Thoracic aorta (tissue), 2 donors: ENCODE measurements at regions not wholly inside any gene's neighbourhood (a gene's known extent, or its start where the extent isn't known, plus 50 kb on each side); places are given as distances from the start of the nearest gene placed in this dataset.

Source experiments
- ATAC-seq: fragments of 150-250 bp; one replicate; pipeline ENCODE4 v1.8.0; 2017; ENCODE audit warnings: low read depth; ENCODE audit not compliant: insufficient number of reproducible peaks, low FRiP score
- DNase-seq: peaks from one replicate; pipeline ENCODE4 v3.0.0-alpha.2; 2020; ENCODE audit warnings: low spot score
- H3K27ac ChIP-seq, 2 donors: fragments of 200-600 bp; sonication (generic); 1 replicate in 1 of 2; 2 replicates in 1 of 2; pipeline ENCODE4 v1.5.1; 2016; ENCODE audit warnings: mild to moderate bottlenecking in 2 of 2, moderate library complexity in 2 of 2
- H3K27me3 ChIP-seq: fragments of 200-600 bp; sonication (generic); replicated peaks from 2 replicates; pipeline ENCODE4 v1.6.0; 2016; ENCODE audit warnings: mild to moderate bottlenecking; ENCODE audit not compliant: insufficient read depth
- H3K36me3 ChIP-seq: fragments of 200-600 bp; sonication (generic); one replicate; pipeline ENCODE4 v1.5.1; 2016
- H3K4me1 ChIP-seq, 2 donors: fragments of 200-600 bp; sonication (generic); 1 replicate in 1 of 2; 2 replicates in 1 of 2; pipeline versions ENCODE4 v1.5.1 to v1.6.0; 2016; ENCODE audit warnings: low read depth in 2 of 2, mild to moderate bottlenecking in 1 of 2; ENCODE audit not compliant: control insufficient read depth in 1 of 2
- H3K4me3 ChIP-seq: fragments of 200-600 bp; sonication (generic); 2 replicates; pipeline ENCODE4 v1.5.1; 2016; ENCODE audit warnings: mild to moderate bottlenecking
- H3K9me3 ChIP-seq: fragments of 200-600 bp; sonication (generic); 2 replicates; pipeline ENCODE4 v1.5.1; 2016
- CTCF ChIP-seq: fragments of 200-600 bp; sonication (generic); IDR thresholded peaks from one replicate; pipeline ENCODE4 v1.5.1; 2019; ENCODE audit warnings: antibody characterized with exemption

DNA sequence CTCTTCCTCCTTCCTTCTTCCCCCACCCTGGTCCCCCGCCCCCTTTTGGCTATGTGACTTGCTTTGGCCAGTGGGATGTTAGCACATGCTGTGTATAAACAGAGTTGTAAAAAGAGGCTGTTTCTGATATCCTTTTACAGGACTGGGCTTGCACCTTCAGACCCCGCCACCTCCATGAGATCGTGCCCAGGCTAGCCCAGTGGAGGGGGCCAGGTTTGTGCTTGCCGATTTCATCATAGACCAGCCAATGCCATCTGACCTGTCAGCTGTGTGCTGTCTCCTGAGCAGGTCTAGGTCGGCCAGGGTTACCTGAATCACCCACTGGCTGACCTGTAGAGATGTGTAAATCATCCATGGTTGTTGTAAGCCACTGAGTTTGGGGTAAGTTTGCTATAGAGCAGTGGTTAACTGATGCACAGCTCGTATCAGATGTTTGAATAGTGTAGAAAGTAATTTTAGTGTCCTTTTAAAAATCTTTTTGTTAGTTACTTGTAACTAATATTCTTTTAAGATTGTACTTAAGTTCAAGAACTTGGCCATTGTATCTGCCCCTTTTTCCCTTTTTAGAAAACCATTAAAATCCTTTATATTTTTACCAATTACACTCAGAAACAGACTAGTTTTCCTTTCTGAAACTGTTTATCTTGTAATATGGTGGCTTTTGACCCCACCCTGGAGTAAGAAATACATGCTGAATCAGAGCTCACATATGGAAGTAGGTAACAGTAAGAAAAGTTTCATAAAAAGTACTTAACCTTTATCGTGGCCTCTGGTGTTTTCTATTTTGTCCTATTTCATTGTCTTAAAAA, 122.0 kb upstream of the MGAT5 start:
- H3K9me3 ChIP-seq: no peaks in the 10 kb centered on the region
- no peak overlapping the region for H3K4me3 ChIP-seq
- H3K27me3 ChIP-seq: no peaks in the 10 kb centered on the region
- no peak overlapping the region for H3K27ac ChIP-seq
- TF ChIP-seq CTCF: no peak
- DNase-seq (no peak), ATAC-seq (no peak)
- H3K36me3 ChIP-seq: no peaks in the 10 kb centered on the region
- peaks cover under 1 to 4% of the 10 kb centered on the region in 2 donors for H3K4me1 ChIP-seq

DNA sequence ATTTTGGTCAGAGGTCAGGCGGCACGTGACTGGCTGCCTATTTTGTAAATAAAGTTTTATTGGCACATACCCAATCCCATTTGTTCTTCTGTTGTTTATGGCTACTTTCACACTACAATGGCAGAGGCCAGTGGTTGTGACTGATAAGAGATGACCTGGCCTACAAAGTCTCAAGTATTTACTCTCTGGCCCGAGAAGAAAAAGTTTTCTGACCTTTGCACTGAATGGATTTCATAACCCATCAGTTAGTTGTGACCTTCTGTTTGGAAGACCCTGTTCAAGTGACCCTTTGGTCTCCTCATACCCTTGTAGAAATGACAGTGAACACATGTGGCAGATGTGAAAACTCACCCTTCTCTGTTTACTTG, 121.4 kb upstream of the MGAT5 start:
- TF ChIP-seq CTCF: no peak
- H3K27me3 ChIP-seq: no peaks in the 10 kb centered on the region
- no peaks in the 10 kb centered on the region for H3K36me3 ChIP-seq
- DNase-seq: no peak
- H3K4me1 ChIP-seq: peaks cover 2 to 10% of the 10 kb centered on the region in 2 donors
- no peaks in the 10 kb centered on the region for H3K9me3 ChIP-seq
- no peak overlapping the region for H3K27ac ChIP-seq
- no peak overlapping the region for H3K4me3 ChIP-seq
- ATAC-seq: no peak

DNA sequence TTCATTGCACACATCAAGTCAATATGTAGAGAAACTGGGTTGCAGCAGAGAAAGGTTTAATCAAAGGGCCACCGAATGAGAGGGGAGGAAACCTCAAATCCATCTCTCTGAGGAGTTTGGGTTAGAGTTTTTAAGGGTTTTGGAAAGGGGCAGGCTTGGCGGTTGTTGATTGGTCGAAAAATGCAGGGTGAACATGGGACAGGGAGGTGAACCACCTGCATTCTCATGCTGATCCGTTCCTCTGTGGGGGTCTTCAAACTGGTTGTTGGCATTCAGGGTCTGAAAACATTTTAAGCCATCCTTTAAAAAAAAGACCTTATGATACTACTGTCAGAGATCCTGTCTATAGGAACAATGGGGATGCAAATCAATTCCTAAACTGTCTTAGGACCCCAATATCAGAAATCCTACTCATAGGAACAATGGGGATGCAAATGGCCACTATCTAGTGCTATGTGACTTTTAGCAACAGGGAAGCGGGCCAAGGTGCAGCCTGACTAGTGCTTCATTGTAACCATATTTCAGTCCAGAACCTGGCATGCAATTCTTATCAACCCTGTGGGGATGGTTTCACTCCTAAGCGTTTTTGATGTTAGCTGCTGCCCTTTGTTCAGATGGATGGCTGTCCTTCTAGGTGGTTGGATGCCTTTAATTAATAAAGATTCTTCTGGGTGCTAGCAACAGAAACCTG, 120.1 kb upstream of the MGAT5 start:
- Histone ChIP-seq H3K4me1 (peaks cover 15 to 23% of the 10 kb centered on the region in 2 donors), H3K27ac (no peak overlapping the region), H3K27me3 (no peaks in the 10 kb centered on the region), H3K9me3 (no peaks in the 10 kb centered on the region), H3K36me3 (no peaks in the 10 kb centered on the region), H3K4me3 (no peak overlapping the region)
- ATAC-seq (no peak), DNase-seq (no peak)
- TF ChIP-seq CTCF: no peak

DNA sequence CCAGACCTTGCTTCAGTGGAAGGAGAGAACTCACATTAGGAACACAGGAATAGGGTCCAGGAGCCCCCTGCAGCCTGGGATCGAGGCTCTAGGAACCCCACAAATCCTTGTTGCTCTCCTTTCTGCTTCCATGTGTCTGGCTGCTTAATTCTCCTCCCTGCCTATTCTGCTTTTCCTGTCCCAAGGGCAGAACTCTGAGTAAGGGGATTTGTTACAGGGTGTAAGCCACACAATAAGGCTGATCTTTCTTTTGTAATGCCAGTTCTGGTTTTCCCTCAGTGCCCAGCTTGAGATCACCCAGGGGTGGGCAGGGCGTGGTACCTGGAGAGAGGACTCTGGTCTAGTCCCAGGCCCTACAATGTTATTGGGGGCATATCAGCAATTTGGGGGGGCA, 119.6 kb upstream of the MGAT5 start:
- DNase-seq: no peak
- Histone ChIP-seq H3K9me3 (no peaks in the 10 kb centered on the region), H3K27ac (no peak overlapping the region), H3K36me3 (no peaks in the 10 kb centered on the region), H3K4me3 (no peak overlapping the region), H3K4me1 (peaks cover 15 to 26% of the 10 kb centered on the region in 2 donors), H3K27me3 (no peaks in the 10 kb centered on the region)
- ATAC-seq: no peak
- TF ChIP-seq CTCF: no peak

GRCh38 chr2:134134827-134135226, 119.0 kb upstream of the MGAT5 start:
- H3K4me3 ChIP-seq: no peak overlapping the region
- H3K36me3 ChIP-seq: no peaks in the 10 kb centered on the region
- H3K4me1 ChIP-seq: peaks cover 15 to 26% of the 10 kb centered on the region in 2 donors
- H3K9me3 ChIP-seq: no peaks in the 10 kb centered on the region
- DNase-seq (no peak), ATAC-seq (no peak)
- no peaks in the 10 kb centered on the region for H3K27me3 ChIP-seq
- TF ChIP-seq CTCF: no peak
- no peak overlapping the region for H3K27ac ChIP-seq
